ENCODE measurements at regions not wholly inside any gene's neighbourhood (a gene's known extent, or its start where the extent isn't known, plus 50 kb on each side); places are given as distances from the start of the nearest gene placed in this dataset.

GRCh38 chr7:10221084-10221483, 752.6 kb upstream of the PHF14 start:
- CTCF ChIA-PET, result no interaction called here

GRCh38 chr7:10222976-10223375, 750.7 kb upstream of the PHF14 start:
- POLR2A ChIA-PET, result no interaction called here
- H3K36me3 ChIP-seq (ENCODE audit: control insufficient read depth in 2 of 2, insufficient read depth in 1 of 2, low read length in 2 of 2), result no peaks in the 10 kb centered on the region
- H3K4me1 ChIP-seq (ENCODE audit: control insufficient read depth, insufficient read depth, low read length), result no peaks in the 10 kb centered on the region
- no peak overlapping the region for H3K4me3 ChIP-seq (ENCODE audit: low read depth, low read length)
- no peak overlapping the region for H3K27ac ChIP-seq (ENCODE audit: extremely low read depth, low read depth, low read length)
- CTCF ChIA-PET, result no interaction called here
- TF ChIP-seq PBX3 (CRISPR knock-in tag; IDR thresholded peaks at IDR 0.05) (no peak), PRDM10 (tag by site-specific recombination; IDR thresholded peaks at IDR 0.05) (no peak), ZNF341 (tag by site-specific recombination; IDR thresholded peaks at IDR 0.05; ENCODE audit: low read depth) (no peak), ZNF76 (tag by site-specific recombination; IDR thresholded peaks at IDR 0.05; ENCODE audit: borderline replicate concordance, low read depth) (no peak), REPIN1 (tag by site-specific recombination; IDR thresholded peaks at IDR 0.05; ENCODE audit: low read depth) (no peak), ZFHX2 (tag by site-specific recombination; conservative IDR thresholded peaks at IDR 0.05) (no peak), ZNF16 (tag by site-specific recombination; IDR thresholded peaks at IDR 0.05; ENCODE audit: low read depth) (no peak), ZBTB49 (tag by site-specific recombination; IDR thresholded peaks at IDR 0.05; ENCODE audit: low read depth) (no peak), ZSCAN4 (tag by site-specific recombination; IDR thresholded peaks at IDR 0.05) (no peak), YY1 (tag by site-specific recombination; IDR thresholded peaks at IDR 0.05) (no peak)
- no peaks in the 10 kb centered on the region for H3K9me3 ChIP-seq (ENCODE audit: control insufficient read depth, insufficient read depth, low read depth, low read length)

More at GRCh38 chr7:10221084-10221483, 752.6 kb upstream of the PHF14 start:
- POLR2A ChIA-PET, result no interaction called here
- no peaks in the 10 kb centered on the region for H3K36me3 ChIP-seq (ENCODE audit: control insufficient read depth in 2 of 2, insufficient read depth in 1 of 2, low read length in 2 of 2)
- no peak for TF ChIP-seq PBX3 (CRISPR knock-in tag; IDR thresholded peaks at IDR 0.05)
- H3K27ac ChIP-seq (ENCODE audit: extremely low read depth, low read depth, low read length), result no peak overlapping the region
- H3K4me1 ChIP-seq (ENCODE audit: control insufficient read depth, insufficient read depth, low read length), result no peaks in the 10 kb centered on the region
- H3K9me3 ChIP-seq (ENCODE audit: control insufficient read depth, insufficient read depth, low read depth, low read length), result no peaks in the 10 kb centered on the region
- H3K4me3 ChIP-seq (ENCODE audit: low read depth, low read length), result no peak overlapping the region

- no peaks in the 10 kb centered on the region for H3K4me1 ChIP-seq (ENCODE audit: control insufficient read depth, insufficient read depth, low read length)
- H3K4me3 ChIP-seq (ENCODE audit: low read depth, low read length), result no peak overlapping the region
- CTCF ChIA-PET, result no interaction called here
- H3K9me3 ChIP-seq (ENCODE audit: control insufficient read depth, insufficient read depth, low read depth, low read length), result no peaks in the 10 kb centered on the region
- no peaks in the 10 kb centered on the region for H3K36me3 ChIP-seq (ENCODE audit: control insufficient read depth in 2 of 2, insufficient read depth in 1 of 2, low read length in 2 of 2)
- POLR2A ChIA-PET, result no interaction called here
- no peak overlapping the region for H3K27ac ChIP-seq (ENCODE audit: extremely low read depth, low read depth, low read length)
- TF ChIP-seq KLF16 (tag by site-specific recombination; IDR thresholded peaks at IDR 0.05) (no peak), ZBTB21 (tag by site-specific recombination; IDR thresholded peaks at IDR 0.05) (no peak), ZNF248 (tag by site-specific recombination; IDR thresholded peaks at IDR 0.05) (no peak), ZNF623 (tag by site-specific recombination; IDR thresholded peaks at IDR 0.05) (no peak), ZNF777 (tag by site-specific recombination; IDR thresholded peaks at IDR 0.05; ENCODE audit: borderline replicate concordance) (no peak), ZNF473 (tag by site-specific recombination; IDR thresholded peaks at IDR 0.05) (no peak), ZNF184 (tag by site-specific recombination; IDR thresholded peaks at IDR 0.05) (no peak), ZNF488 (tag by site-specific recombination; IDR thresholded peaks at IDR 0.05) (no peak), ZNF76 (tag by site-specific recombination; IDR thresholded peaks at IDR 0.05; ENCODE audit: borderline replicate concordance, low read depth) (no peak), ZSCAN16 (tag by site-specific recombination; IDR thresholded peaks at IDR 0.05) (no peak)
Observed at GRCh38 chr7:10225275-10225674, 748.4 kb upstream of the PHF14 start.

All from HEK293 (cell line).